IMR-90 (cell line): ENCODE measurements at regions not wholly inside any gene's neighbourhood (a gene's known extent, or its start where the extent isn't known, plus 50 kb on each side); places are given as distances from the start of the nearest gene placed in this dataset.

Experiments
- CEBPB ChIP-seq: IDR thresholded peaks from 2 replicates; pipeline ENCODE4 v1.6.1; 2012; ENCODE audit warnings: low read depth, low read length, improper control_type of control experiment
- FOS ChIP-seq: fragments of 150-350 bp; IDR thresholded peaks from 2 replicates; pipeline ENCODE4 v1.6.1; 2016; ENCODE audit warnings: low read depth, low read length
- MAFK ChIP-seq: IDR thresholded peaks from 2 replicates; pipeline ENCODE4 v1.6.1; 2012; ENCODE audit warnings: low read depth, low read length, improper control_type of control experiment
- MAZ ChIP-seq: IDR thresholded peaks from 2 replicates; pipeline ENCODE4 v1.6.1; 2012; ENCODE audit warnings: low read depth, mild to moderate bottlenecking, low read length, improper control_type of control experiment, moderate library complexity, borderline replicate concordance
- MXI1 ChIP-seq: IDR thresholded peaks from 2 replicates; pipeline ENCODE4 v1.6.1; 2012; ENCODE audit warnings: low read depth, mild to moderate bottlenecking, low read length, moderate library complexity, borderline replicate concordance
- NFE2L2 ChIP-seq: fragments of 150-350 bp; IDR thresholded peaks from 2 replicates; pipeline ENCODE4 v1.6.1; 2016; ENCODE audit warnings: low read depth, mild to moderate bottlenecking, low read length
- POLR2A ChIP-seq: IDR thresholded peaks from 2 replicates; pipeline ENCODE4 v1.6.1; 2012; ENCODE audit warnings: mild to moderate bottlenecking, low read depth, low read length
- RAD21 ChIP-seq: IDR thresholded peaks from 2 replicates; pipeline ENCODE4 v1.6.1; 2012; ENCODE audit warnings: low read length, improper control_type of control experiment
- RCOR1 ChIP-seq: IDR thresholded peaks from 2 replicates; pipeline ENCODE4 v1.6.1; 2012; ENCODE audit warnings: mild to moderate bottlenecking, low read length, improper control_type of control experiment; ENCODE audit not compliant: insufficient replicate concordance
- RFX5 ChIP-seq: IDR thresholded peaks from 2 replicates; pipeline ENCODE4 v1.8.0; 2012; ENCODE audit warnings: low read depth, mild to moderate bottlenecking, low read length, moderate library complexity
- SMC3 ChIP-seq: fragments of 150-350 bp; IDR thresholded peaks from 2 replicates; pipeline ENCODE4 v1.6.1; 2016; ENCODE audit warnings: low read depth, mild to moderate bottlenecking, antibody characterized with exemption, low read length, moderate library complexity
- TF ChIP-seq, protein P1 (sequence below): conservative IDR thresholded peaks from 2 replicates; pipeline ENCODE4 v1.5.1; 2012; ENCODE audit warnings: mild to moderate bottlenecking, low read depth, low read length, improper control_type of control experiment
- TF ChIP-seq, protein P2 (sequence below): fragments of 150-350 bp; IDR thresholded peaks from 2 replicates; pipeline ENCODE4 v1.6.1; 2017; ENCODE audit warnings: mild to moderate bottlenecking, antibody characterized with exemption, low read length, low read depth
- TF ChIP-seq, protein P3 (sequence below): fragments of 150-350 bp; IDR thresholded peaks from 2 replicates; pipeline ENCODE4 v1.6.1; 2016; ENCODE audit warnings: low read depth, mild to moderate bottlenecking, low read length, moderate library complexity, borderline replicate concordance

DNA sequence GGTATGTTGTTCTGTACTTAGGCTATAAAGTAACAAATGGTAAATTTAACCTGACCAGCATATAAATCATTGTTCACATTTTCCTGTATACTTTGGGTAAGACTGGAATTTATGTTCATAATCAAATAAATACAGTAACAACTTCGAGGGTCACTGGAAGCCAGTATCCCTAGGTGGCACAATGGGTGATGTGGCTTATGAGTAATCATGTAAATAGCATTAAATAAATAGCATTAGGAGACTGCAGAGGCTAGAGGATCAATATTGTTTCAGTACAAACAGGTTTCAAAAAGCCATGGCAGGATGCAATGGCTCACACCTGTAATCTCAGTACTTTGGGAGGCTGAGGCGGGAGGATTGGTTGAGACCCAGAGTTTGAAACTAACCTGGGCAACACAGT lies 690.6 kb downstream of the SLC4A3 start:
- TF ChIP-seq, protein P1, sequence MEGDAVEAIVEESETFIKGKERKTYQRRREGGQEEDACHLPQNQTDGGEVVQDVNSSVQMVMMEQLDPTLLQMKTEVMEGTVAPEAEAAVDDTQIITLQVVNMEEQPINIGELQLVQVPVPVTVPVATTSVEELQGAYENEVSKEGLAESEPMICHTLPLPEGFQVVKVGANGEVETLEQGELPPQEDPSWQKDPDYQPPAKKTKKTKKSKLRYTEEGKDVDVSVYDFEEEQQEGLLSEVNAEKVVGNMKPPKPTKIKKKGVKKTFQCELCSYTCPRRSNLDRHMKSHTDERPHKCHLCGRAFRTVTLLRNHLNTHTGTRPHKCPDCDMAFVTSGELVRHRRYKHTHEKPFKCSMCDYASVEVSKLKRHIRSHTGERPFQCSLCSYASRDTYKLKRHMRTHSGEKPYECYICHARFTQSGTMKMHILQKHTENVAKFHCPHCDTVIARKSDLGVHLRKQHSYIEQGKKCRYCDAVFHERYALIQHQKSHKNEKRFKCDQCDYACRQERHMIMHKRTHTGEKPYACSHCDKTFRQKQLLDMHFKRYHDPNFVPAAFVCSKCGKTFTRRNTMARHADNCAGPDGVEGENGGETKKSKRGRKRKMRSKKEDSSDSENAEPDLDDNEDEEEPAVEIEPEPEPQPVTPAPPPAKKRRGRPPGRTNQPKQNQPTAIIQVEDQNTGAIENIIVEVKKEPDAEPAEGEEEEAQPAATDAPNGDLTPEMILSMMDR: no peak
- TF ChIP-seq RFX5 (no peak), MXI1 (no peak), CEBPB (no peak), POLR2A (no peak), MAFK (no peak), SMC3 (no peak), RAD21 (no peak), NFE2L2 (no peak), RCOR1 (no peak), FOS (no peak), MAZ (no peak)
- TF ChIP-seq, protein P2, sequence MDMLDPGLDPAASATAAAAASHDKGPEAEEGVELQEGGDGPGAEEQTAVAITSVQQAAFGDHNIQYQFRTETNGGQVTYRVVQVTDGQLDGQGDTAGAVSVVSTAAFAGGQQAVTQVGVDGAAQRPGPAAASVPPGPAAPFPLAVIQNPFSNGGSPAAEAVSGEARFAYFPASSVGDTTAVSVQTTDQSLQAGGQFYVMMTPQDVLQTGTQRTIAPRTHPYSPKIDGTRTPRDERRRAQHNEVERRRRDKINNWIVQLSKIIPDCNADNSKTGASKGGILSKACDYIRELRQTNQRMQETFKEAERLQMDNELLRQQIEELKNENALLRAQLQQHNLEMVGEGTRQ: no peak
- TF ChIP-seq, protein P3, sequence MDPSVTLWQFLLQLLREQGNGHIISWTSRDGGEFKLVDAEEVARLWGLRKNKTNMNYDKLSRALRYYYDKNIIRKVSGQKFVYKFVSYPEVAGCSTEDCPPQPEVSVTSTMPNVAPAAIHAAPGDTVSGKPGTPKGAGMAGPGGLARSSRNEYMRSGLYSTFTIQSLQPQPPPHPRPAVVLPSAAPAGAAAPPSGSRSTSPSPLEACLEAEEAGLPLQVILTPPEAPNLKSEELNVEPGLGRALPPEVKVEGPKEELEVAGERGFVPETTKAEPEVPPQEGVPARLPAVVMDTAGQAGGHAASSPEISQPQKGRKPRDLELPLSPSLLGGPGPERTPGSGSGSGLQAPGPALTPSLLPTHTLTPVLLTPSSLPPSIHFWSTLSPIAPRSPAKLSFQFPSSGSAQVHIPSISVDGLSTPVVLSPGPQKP: no peak
